Activated CD4-positive, alpha-beta T cell treated with anti-CD3 and anti-CD28 coated beads, Interleukin-10, Interleukin-2, amounts not matched to agents 100 ng/mL and 50 ng/mL, durations not matched to agents 16 hours and 8 hours (primary cell): ENCODE measurements at regions not wholly inside any gene's neighbourhood (a gene's known extent, or its start where the extent isn't known, plus 50 kb on each side); places are given as distances from the start of the nearest gene placed in this dataset.
"Not testable (repeated sequence)": the region's sequence is repeated elsewhere in the genome, so short reads cannot be mapped to it uniquely, and the experiment has no call there.

Experiments
- DNase-seq: peaks from one replicate; pipeline ENCODE4 v3.0.0-alpha.2; 2020

DNA sequence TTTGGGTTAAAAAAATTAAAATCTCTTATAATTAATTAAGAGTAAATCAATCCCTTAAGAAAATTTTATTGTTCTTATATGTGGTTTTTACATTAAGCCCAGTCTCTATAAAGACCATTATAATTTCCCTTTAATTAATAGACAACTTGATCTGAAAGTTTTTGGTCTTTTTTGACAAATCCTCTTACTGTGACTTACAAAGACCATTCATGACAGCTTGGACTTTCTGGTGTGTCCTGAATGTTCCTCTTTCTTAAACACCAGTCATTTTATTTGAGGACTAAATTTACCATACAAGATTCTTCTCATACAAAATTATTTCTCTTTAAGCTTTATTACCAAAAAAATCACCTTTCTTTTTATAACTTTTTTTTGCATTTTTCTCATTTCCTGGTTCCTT, 368.3 kb downstream of the ADGRD1 start:
- no peak for DNase-seq

GRCh38 chr12:131322460-131322859, 368.8 kb downstream of the ADGRD1 start:
- DNase-seq: not testable (repeated sequence)

- no peak for DNase-seq
These were observed 370.2 kb downstream of the ADGRD1 start for GRCh38 chr12:131323879-131324278.

DNA sequence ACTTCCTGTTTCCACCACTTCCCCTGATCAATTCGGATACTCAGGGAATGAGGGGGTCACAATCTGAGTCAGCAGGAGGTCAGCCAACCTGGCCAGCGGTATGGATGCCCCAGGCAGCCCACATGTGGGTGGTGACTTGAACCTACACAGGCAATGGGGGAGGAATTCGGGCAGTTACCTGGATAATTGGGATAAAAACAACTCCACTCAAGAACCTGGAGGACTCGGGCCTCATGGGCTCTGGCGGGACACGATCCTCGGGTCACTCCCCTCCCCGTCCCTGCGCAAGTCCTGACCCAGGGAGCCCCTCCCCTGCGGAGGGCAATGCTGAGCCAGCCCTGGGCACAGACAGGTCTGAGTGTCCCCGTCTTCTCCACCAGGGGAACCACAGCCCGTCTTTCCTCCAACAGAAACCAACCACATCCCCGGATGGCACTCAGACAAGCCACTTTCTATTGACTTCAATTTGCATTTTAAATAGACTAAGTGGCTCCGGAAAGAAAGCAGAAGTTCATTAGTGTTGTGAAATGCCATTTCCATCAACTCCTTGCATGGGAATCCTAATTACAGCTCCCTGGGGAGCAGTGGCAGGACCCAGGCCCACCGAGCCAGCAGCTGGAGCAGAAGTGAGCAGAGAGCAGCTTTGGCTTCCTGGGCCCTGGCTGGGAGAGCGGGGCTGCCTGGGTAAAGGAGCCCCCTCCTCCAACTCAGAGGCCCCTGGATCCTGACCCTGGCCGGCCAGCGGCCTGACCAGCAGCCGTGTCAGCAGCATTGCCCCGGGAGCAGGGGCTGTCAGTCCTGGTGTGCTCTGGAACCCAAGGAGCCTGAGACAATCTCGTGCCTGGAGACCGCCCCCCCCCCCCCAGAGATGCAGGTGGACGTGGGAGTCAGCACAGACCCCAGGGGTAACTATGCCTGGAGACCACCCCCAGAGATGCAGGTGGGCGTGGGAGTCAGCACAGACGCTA, 374.1 kb downstream of the ADGRD1 start:
- DNase-seq: no peak

GRCh38 chr12:131328861-131329845, 375.4 kb downstream of the ADGRD1 start:
- not testable (repeated sequence) for DNase-seq

DNA sequence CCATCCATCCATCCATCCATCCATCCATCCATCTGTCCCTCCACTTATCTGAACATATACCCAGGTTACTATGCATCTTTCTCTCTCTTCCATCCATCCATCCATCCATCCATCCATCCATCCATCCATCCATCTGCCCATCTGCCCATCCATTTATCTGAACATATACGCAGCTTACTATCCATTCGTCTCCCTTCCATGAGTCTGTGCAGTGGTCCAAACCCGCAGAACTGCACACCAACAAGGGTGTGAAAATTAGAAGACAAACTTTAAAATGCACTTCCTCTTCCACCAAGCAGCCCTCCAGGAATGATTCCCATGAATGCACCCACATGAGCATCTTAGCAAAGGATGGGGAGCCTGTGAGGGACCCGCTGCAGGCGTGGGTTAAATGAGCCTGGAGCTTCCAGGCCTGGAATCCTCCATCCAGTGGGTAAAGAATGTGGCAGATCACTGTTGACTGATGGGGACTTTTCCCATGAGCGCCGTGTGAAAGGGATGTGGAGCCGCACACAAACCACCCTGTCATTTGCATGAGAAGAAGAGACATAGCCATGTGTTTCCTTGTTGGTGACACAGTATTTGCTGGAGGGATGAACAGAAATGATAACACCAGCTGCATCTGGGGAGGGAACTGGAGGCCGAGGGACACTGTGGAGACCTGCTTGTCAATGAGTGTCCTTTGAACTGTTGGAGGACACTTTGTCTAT, 376.6 kb downstream of the ADGRD1 start:
- no peak for DNase-seq

- no peak for DNase-seq
These were observed 377.5 kb downstream of the ADGRD1 start for GRCh38 chr12:131331148-131331750.

DNA sequence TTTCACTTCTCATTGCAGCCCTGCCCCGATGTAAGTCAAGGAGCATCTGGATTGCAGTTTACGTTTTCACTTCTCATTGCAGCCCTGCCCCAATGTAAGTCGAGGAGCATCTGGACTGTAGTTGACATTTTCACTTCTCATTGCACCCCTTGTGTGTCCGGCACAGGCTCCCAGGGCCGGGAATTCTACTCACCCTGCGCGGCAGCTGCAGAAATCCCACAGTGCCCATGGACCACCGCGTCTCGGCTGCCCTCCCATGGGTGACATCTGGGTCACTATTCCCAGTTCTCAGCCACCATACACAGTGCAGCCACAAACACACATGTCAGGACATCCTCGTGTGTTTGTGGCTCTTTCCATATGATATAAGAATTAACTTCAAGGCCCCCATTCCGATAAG, 378.5 kb downstream of the ADGRD1 start:
- no peak for DNase-seq

DNA sequence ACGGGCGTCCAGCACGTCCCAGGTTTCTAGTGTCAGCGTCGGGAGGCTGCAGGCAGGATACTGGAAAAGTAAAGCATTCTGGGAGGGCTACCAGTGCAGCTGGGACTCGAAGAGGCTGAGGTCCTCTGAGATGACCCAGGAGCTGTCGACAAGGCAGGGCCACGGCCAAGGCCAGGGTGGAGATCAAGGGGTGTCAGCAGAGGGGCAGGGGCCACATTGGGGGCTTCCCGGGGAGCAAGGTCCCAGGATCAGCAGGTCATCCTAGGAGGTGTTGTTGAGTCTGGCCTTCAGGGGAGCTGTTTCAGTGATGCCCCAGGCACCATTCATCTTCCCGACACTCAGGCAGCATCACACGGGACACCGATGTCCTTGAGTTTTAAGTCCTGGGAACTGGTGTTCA, 377.8 kb upstream of the SFSWAP start:
- DNase-seq: no peak

DNA sequence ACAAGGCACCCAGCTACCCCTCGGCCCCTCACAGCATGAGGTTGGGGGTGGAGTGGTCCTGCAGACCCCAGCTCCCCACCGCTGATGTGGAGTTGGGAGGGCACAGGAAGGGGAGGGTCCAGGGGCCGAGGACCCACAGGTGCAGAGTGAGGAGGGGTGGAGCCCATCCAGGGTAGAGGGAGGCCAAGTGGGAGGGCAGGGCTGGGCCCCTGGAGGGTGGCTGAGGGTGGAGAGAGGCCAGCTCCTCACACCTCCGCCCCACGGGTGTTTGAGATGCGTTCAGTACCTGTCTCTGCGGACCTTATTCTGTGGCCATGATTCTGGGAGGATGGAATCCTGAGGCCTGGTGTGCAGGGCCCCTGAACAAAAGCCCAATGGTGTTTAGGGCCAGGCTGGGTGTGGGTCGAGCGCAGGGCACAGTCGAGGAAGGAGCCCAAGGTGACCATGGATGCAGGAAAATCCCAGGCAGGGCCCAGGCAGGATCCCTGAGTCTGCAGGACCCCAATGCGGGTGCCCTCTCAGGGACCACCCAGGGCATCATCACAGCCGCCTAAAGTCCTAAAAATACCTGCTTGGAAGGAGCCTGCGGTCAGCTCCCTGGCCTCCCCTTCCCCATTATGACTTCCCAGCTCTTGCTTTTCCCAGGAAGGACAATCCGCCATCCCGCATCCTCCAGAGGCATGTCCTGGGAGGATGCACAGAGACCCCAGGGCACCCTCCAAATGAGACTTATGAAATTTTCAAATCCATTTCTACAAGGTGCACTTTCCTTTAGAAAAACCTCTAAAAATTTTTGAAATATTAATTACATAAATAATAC, 377.1 kb upstream of the SFSWAP start:
- DNase-seq: no peak

DNA sequence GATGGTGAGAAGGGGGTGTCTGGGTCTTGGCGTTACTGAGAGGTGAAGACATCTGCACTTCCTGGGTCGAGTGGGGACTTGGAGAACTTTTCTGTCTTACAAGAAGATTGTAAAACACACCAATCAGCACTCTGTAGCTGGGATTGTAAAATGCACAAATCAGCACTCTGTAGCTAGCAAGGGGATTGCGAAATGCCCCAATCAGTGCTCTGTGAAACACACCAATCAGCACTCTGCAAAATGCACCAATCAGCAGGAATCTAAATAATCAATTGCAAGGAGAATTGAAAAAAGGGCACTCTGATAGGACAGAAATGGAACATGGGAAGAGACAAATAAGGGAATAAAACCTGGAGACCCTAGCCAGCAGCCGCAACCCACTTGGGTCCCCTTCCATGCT, 376.1 kb upstream of the SFSWAP start:
- no peak for DNase-seq

DNA sequence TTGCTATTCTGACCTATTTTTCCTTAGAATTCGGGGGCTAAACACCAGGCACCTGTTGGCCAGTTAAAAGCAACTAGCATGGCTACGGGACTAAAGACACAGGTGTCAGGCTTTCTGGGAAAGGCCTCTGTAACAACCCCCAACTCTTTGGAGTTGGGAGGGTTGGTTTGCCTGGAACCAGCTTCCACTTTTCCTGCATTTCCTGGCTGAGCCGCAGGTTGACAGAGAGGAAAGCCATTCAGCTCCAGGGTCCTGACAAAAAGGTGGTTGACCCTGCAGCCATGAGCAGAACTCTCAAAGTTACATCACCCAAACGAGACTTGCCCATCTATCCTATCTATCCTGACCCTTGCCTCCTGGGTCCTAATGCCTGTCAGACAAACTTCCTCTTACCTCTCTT, 375.4 kb upstream of the SFSWAP start:
- no peak for DNase-seq

GRCh38 chr12:131337861-131338260, 373.0 kb upstream of the SFSWAP start:
- not testable (repeated sequence) for DNase-seq

DNA sequence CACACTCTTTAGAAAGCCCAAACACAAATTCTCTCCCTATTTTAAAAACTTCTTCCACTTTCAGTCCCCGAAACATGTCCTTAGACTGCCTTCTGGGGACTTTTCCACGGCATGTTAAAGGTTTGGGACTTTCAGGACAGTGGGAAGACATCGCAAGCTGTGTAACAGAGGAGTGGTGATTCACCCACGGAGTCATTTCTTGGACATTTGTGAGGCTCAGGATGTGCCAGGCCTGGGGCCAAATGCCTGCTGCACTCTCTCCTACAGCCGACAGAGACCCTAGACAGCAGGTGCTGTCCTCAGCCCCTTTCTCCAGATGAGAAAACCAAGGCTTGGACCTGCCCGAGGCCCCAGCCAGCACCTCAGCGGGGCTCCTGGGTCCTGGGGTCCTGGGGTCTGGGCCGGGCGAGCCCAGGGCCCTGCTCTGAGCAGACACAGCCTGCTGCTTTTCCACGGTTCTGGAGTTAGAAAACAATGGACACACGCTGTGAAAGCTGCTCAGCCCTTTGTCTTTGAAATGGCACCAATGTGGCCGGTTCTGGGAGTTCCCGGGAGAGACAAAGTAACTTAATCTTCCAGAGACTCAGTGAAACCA, 370.2 kb upstream of the SFSWAP start:
- no peak for DNase-seq

DNA sequence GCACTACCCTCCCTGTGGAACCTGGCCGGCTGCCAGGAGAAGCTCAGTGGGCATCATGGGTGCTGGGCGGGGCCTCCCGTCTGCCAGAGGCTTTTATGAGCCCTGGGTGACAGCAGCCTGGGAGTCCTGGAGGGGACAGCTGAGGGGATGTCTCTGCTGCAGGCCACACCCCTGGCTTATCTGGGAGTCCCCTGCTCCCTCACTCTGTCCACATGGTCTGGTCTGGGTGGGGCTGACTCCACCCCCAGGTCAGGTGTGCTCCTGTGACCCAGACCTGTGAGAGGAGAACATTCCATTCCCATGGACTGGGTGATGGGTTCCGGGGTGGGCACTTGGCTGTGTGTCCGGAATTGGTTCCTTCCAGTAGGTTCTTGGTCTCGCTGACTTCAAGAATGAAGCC, 369.3 kb upstream of the SFSWAP start:
- not testable (repeated sequence) for DNase-seq

- not testable (repeated sequence) for DNase-seq
These were observed 367.5 kb upstream of the SFSWAP start for GRCh38 chr12:131343436-131343835.

GRCh38 chr12:131344715-131345520, 366.0 kb upstream of the SFSWAP start:
- not testable (repeated sequence) for DNase-seq

DNA sequence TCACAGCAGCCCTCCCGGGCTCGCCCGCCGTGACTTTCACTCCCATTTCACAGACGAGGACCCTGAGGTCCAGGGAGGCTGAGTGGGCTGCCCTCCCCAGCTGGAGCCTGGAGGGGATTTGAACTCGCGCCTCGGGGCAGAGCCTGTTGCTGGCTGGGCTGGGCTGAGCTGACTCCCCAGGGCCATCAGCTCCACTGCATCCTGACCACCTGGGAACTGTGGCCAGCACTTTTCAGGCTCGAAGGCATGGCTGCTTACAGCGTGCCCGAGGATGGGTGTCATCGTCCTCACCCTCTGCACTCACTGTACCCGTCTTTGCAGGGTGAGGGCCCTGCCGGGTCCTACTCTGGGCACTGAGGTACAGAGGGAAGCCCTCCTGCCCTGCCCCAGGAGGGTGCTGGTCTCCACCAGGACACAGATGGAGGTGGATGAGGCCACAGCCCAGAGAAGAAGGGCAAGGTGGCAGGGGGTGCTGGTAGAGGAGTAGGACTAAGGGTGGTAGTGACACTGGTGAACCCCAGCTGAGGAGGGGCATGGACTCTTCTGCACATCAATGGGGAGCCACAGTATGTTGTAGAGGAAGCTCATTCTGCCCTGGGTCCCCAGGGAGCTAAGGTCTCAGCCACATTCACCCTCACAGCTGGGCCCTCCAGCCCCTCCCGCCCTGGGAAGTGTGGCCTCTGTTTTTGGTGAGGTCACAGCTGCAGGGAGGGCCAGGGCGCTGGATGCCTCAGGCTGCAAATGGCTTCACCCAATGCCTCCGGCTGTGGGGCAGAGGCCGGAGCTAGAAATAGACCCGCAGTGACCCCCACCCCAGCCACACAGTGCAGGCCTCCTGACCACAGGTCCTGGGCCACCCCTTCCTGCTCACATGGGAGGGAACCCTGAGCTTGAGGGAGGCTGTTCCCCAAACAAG, 365.1 kb upstream of the SFSWAP start:
- no peak for DNase-seq
